GM12874 (cell line): ENCODE measurements at regions not wholly inside any gene's neighbourhood (a gene's known extent, or its start where the extent isn't known, plus 50 kb on each side); places are given as distances from the start of the nearest gene placed in this dataset.

Experiments
- TF ChIP-seq, protein P1 (sequence below): IDR thresholded peaks from 2 replicates; pipeline ENCODE4 v1.5.1; 2011; ENCODE audit warnings: low read depth, mild to moderate bottlenecking, control low read depth, low read length, moderate library complexity; ENCODE audit not compliant: insufficient read depth

DNA sequence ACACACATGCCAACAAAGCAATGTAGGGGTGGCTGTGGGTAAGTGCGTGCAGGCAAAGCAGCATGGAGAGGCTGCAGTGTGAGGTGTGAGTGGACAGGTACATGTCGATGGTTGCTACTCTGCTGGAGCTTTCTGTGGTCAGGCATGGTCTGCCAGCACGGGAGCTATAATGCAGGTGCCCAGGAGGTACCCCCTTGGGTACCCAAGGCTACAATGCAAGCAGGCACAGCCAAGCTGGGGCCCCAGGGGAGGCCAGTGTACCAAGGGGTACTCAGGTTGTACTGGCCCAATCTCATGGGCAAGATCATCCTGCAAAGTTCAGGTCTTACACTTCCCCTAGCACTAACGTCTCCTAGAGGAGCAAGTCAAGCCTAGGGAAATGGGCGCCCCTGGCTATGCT, 58.4 kb upstream of the IRAK1BP1 start:
- TF ChIP-seq, protein P1, sequence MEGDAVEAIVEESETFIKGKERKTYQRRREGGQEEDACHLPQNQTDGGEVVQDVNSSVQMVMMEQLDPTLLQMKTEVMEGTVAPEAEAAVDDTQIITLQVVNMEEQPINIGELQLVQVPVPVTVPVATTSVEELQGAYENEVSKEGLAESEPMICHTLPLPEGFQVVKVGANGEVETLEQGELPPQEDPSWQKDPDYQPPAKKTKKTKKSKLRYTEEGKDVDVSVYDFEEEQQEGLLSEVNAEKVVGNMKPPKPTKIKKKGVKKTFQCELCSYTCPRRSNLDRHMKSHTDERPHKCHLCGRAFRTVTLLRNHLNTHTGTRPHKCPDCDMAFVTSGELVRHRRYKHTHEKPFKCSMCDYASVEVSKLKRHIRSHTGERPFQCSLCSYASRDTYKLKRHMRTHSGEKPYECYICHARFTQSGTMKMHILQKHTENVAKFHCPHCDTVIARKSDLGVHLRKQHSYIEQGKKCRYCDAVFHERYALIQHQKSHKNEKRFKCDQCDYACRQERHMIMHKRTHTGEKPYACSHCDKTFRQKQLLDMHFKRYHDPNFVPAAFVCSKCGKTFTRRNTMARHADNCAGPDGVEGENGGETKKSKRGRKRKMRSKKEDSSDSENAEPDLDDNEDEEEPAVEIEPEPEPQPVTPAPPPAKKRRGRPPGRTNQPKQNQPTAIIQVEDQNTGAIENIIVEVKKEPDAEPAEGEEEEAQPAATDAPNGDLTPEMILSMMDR: no peak

DNA sequence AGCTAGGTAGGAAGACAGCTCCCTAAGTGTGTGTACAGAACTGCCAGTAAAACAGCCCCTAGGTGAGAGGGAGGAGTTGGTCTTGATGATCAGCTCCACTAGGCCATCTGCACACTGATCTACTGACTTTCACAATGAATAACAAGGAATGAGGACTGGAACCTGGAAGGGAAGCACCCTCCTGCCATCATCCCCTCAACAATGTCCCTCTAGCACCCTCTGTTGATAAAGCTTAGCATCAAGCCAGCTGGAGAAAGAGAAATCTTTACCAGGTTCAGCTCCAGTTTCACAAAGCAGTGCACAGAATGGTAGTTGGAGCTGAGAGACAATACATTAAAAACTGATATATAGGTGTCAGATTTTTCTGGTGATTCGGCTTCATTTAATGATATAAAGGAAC, 57.2 kb upstream of the IRAK1BP1 start:
- TF ChIP-seq, protein P1: peak; percentile 25; the same call in 1 of the 2 replicates

DNA sequence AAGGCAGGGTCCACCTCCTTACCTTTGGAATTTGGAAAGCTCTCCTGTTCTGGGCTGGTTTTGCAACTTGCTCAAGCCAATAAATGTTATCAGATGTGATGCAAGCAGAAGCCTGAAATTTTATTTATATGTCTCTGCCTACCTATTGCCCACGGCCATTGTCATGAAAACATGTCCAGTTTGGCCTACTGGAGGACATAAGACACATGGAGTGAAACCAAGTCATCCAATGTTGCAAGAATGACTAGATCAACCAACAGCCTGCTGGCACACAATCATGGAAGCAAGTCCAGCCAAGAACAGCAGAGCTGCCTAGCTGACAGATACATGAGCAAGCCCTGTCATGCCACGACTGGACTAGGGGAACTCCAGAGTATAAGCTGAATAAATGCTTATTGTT, 56.7 kb upstream of the IRAK1BP1 start:
- TF ChIP-seq, protein P1: no peak
